GM23338 (cell line): ENCODE measurements at regions not wholly inside any gene's neighbourhood (a gene's known extent, or its start where the extent isn't known, plus 50 kb on each side); places are given as distances from the start of the nearest gene placed in this dataset.

ENCODE experiments used
- ATAC-seq: fragments of 200-7000 bp; cut with Tn5 transposase; 3 replicates; pipeline ENCODE4 v1.9.1; 2020
- DNase-seq: peaks from one replicate; pipeline ENCODE4 v3.0.0-alpha.2; 2015; ENCODE audit warnings: low spot score
- H2AFZ ChIP-seq: fragments of 200-600 bp; sonication (generic); 2 replicates; pipeline ENCODE4 v1.8.0; 2016; ENCODE audit warnings: antibody characterized with exemption, mild to moderate bottlenecking, moderate library complexity
- H3F3A ChIP-seq: fragments of 200-600 bp; sonication (generic); replicated peaks from 2 replicates; pipeline ENCODE4 v1.8.0; 2017; ENCODE audit warnings: antibody characterized with exemption, mixed run types, low read depth
- H3K27ac ChIP-seq: fragments of 200-600 bp; sonication (generic); 2 replicates; pipeline ENCODE4 v1.6.1; 2016; ENCODE audit warnings: low read depth
- H3K27me3 ChIP-seq: fragments of 200-600 bp; sonication (generic); 2 replicates; pipeline ENCODE4 v1.8.0; 2016; ENCODE audit warnings: mild to moderate bottlenecking, mixed run types, moderate library complexity; ENCODE audit not compliant: insufficient read depth
- H3K36me3 ChIP-seq: fragments of 200-600 bp; sonication (generic); 2 replicates; pipeline ENCODE4 v1.8.0; 2016; ENCODE audit warnings: mild to moderate bottlenecking; ENCODE audit not compliant: insufficient read depth
- H3K4me1 ChIP-seq: fragments of 200-600 bp; sonication (generic); 2 replicates; pipeline ENCODE4 v1.8.0; 2016; ENCODE audit warnings: mild to moderate bottlenecking, moderate library complexity; ENCODE audit not compliant: insufficient read depth
- H3K4me2 ChIP-seq: fragments of 200-600 bp; sonication (generic); 2 replicates; pipeline ENCODE4 v1.7.1; 2017; ENCODE audit warnings: mixed run types
- H3K4me3 ChIP-seq: fragments of 200-600 bp; sonication (generic); 2 replicates; pipeline ENCODE4 v1.6.1; 2016; ENCODE audit warnings: mixed run types
- H3K79me2 ChIP-seq: fragments of 200-600 bp; sonication (generic); replicated peaks from 2 replicates; pipeline ENCODE4 v1.8.0; 2017; ENCODE audit warnings: mild to moderate bottlenecking; ENCODE audit not compliant: insufficient read depth
- H3K9me2 ChIP-seq: fragments of 200-600 bp; sonication (generic); 2 replicates; pipeline ENCODE4 v1.8.0; 2017; ENCODE audit not compliant: insufficient read depth
- H4K20me1 ChIP-seq: fragments of 200-600 bp; sonication (generic); replicated peaks from 2 replicates; pipeline ENCODE4 v1.8.0; 2017; ENCODE audit warnings: mild to moderate bottlenecking; ENCODE audit not compliant: insufficient read depth
- H3K27ac Mint-ChIP-seq: 2 replicates; pipeline ENCODE4 v1.8.0; 2020; ENCODE audit warnings: inconsistent platforms, mild to moderate bottlenecking, moderate library complexity, mixed read lengths
- H3K27me3 Mint-ChIP-seq: 3 replicates; pipeline ENCODE4 v1.8.0; 2022; ENCODE audit warnings: low read depth, mild to moderate bottlenecking, moderate library complexity, mixed read lengths, inconsistent platforms; ENCODE audit not compliant: insufficient read depth, poor library complexity
- H3K36me3 Mint-ChIP-seq: 3 replicates; pipeline ENCODE4 v1.8.0; 2021; ENCODE audit warnings: low read depth, mild to moderate bottlenecking, inconsistent platforms, moderate library complexity, mixed read lengths
- H3K4me1 Mint-ChIP-seq: 3 replicates; pipeline ENCODE4 v1.8.0; 2020; ENCODE audit warnings: mild to moderate bottlenecking, inconsistent platforms, mixed read lengths
- H3K4me3 Mint-ChIP-seq: 3 replicates; pipeline ENCODE4 v1.8.0; 2021; ENCODE audit warnings: moderate library complexity, mild to moderate bottlenecking, inconsistent platforms, mixed read lengths
- H3K9me3 Mint-ChIP-seq: 3 replicates; pipeline ENCODE4 v1.8.0; 2020; ENCODE audit warnings: moderate library complexity, mild to moderate bottlenecking, inconsistent platforms, mixed read lengths
- CTCF ChIP-seq, 2 experiments: fragments of 200-600 bp in 1 of 2; sonication (generic) in 1 of 2; conservative IDR thresholded peaks; 2 replicates each; pipeline versions ENCODE4 v1.5.1 to v1.6.1; 2016 to 2017; ENCODE audit warnings: antibody characterized with exemption in 2 of 2, low read depth in 2 of 2, mild to moderate bottlenecking in 2 of 2, moderate library complexity in 1 of 2
- EZH2 ChIP-seq: fragments of 200-600 bp; sonication (generic); IDR thresholded peaks from one replicate; pipeline ENCODE4 v1.8.0; 2017; ENCODE audit warnings: antibody characterized with exemption, mild to moderate bottlenecking, low read depth; ENCODE audit not compliant: unreplicated experiment
- EZH2phosphoT487 ChIP-seq: fragments of 200-600 bp; sonication (generic); IDR thresholded peaks from one replicate; pipeline ENCODE4 v1.8.1; 2018; ENCODE audit warnings: antibody characterized with exemption; ENCODE audit not compliant: unreplicated experiment
- JUNB ChIP-seq: IDR thresholded peaks from one replicate; pipeline ENCODE4 v1.6.1; 2016; ENCODE audit warnings: antibody characterized with exemption; ENCODE audit not compliant: unreplicated experiment
- NANOG ChIP-seq: IDR thresholded peaks from 2 replicates; pipeline ENCODE4 v1.6.1; 2016; ENCODE audit warnings: antibody characterized with exemption, borderline replicate concordance
- POLR2AphosphoS5 ChIP-seq: IDR thresholded peaks from 2 replicates; pipeline ENCODE4 v1.6.1; 2016; ENCODE audit warnings: antibody characterized with exemption, low read depth
- REST ChIP-seq: IDR thresholded peaks from one replicate; pipeline ENCODE4 v1.6.1; 2018; ENCODE audit warnings: antibody characterized with exemption; ENCODE audit not compliant: unreplicated experiment
- STAT1 ChIP-seq: IDR thresholded peaks from one replicate; pipeline ENCODE4 v1.6.1; 2016; ENCODE audit warnings: antibody characterized with exemption; ENCODE audit not compliant: unreplicated experiment
- ZNF114 ChIP-seq: fragments of 250-450 bp; sonication (Bioruptor Pico); IDR thresholded peaks from 2 replicates; pipeline ENCODE4 v1.5.0; 2020; ENCODE audit warnings: mild to moderate bottlenecking, moderate library complexity
- ZNF331 ChIP-seq: fragments of 250-450 bp; sonication (Bioruptor Pico); IDR thresholded peaks from 2 replicates; pipeline ENCODE4 v1.5.0; 2020; ENCODE audit warnings: low read depth, mild to moderate bottlenecking, moderate library complexity
- ZNF462 ChIP-seq: fragments of 250-450 bp; sonication (Bioruptor Pico); IDR thresholded peaks from 2 replicates; pipeline ENCODE4 v1.5.0; 2020; ENCODE audit warnings: mild to moderate bottlenecking, moderate library complexity

GRCh38 chr4:177182728-177183127 is 126.9 kb upstream of the NEIL3 start (continued):
- TF ChIP-seq REST (no peak), ZNF114 (CRISPR knock-in tag) (no peak)

GRCh38 chr4:177185151-177185550 is 124.5 kb upstream of the NEIL3 start:
- no peaks in the 10 kb centered on the region for H3K9me3 Mint-ChIP-seq
- H3K36me3 ChIP-seq, result no peaks in the 10 kb centered on the region
- H3K9me2 ChIP-seq, result no peaks in the 10 kb centered on the region
- H3K4me1 Mint-ChIP-seq, result peaks cover 5% of the 10 kb centered on the region
- H3K27ac Mint-ChIP-seq, result no peak overlapping the region
- H3K4me3 Mint-ChIP-seq, result no peak overlapping the region
- H3K27ac ChIP-seq, result no peak overlapping the region
- H4K20me1 ChIP-seq, result no peaks in the 10 kb centered on the region
- H3K79me2 ChIP-seq, result no peaks in the 10 kb centered on the region
- no peaks in the 10 kb centered on the region for H3K36me3 Mint-ChIP-seq
- H3K27me3 Mint-ChIP-seq, result no peaks in the 10 kb centered on the region
- peak overlapping the region; percentile 75 for H2AFZ ChIP-seq
- ATAC-seq, result no peak
- H3K4me3 ChIP-seq, result no peak overlapping the region
- no peak overlapping the region for H3K4me2 ChIP-seq
- H3K27me3 ChIP-seq, result no peaks in the 10 kb centered on the region
- no peaks in the 10 kb centered on the region for H3F3A ChIP-seq
- no peaks in the 10 kb centered on the region for H3K4me1 ChIP-seq
- no peak for DNase-seq
- TF ChIP-seq ZNF331 (CRISPR knock-in tag) (no peak), NANOG (no peak), STAT1 (no peak), POLR2AphosphoS5 (no peak), JUNB (no peak), CTCF (conservative IDR thresholded peaks at IDR 0.05; ENCODE audit: low read depth in 2 of 2) (no peak), EZH2phosphoT487 (no peak), REST (no peak), EZH2 (no peak), ZNF462 (CRISPR knock-in tag) (no peak)
